ENCODE measurements at regions not wholly inside any gene's neighbourhood (a gene's known extent, or its start where the extent isn't known, plus 50 kb on each side); places are given as distances from the start of the nearest gene placed in this dataset.

GRCh38 chr12:111029732-111030131 is 109.4 kb upstream of the MYL2 start:
- no peak for DNase-seq (ENCODE audit: extremely low read depth, low read depth)

GRCh38 chr12:111029305-111029704 is 108.9 kb upstream of the MYL2 start:
- DNase-seq (ENCODE audit: extremely low read depth, low read depth), result no peak

DNA sequence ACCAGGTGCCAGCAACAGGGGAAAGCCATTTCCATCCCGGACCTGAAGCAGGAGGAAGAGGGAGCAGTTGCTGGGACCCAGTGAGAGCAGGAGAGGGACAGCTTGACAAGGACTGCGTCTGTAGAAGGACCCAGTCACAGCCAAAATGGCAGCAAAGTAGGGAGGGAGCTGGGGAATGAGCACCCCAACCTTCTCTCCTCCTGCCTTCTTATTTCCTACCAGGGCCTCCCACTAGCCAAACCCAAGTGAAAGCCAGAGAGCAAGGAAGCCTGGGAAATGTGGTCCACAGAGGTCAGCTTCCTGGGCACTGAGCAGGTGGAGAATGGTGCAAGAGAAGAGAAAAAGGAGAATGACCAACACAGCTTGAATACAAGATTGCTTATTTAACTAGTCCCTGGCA is 108.5 kb upstream of the MYL2 start:
- DNase-seq (ENCODE audit: extremely low read depth, low read depth), result no peak

GRCh38 chr12:111027431-111027830 is 107.1 kb upstream of the MYL2 start:
- DNase-seq (ENCODE audit: extremely low read depth, low read depth), result no peak

GRCh38 chr12:111025792-111026430 is 105.5 kb upstream of the MYL2 start:
- no peak for DNase-seq (ENCODE audit: extremely low read depth, low read depth)

GRCh38 chr12:111025301-111025700 is 104.9 kb upstream of the MYL2 start:
- DNase-seq (ENCODE audit: extremely low read depth, low read depth), result no peak

- DNase-seq (ENCODE audit: extremely low read depth, low read depth), result peak; percentile 60
Observed at GRCh38 chr12:111024205-111024801, 103.9 kb upstream of the MYL2 start.

DNA sequence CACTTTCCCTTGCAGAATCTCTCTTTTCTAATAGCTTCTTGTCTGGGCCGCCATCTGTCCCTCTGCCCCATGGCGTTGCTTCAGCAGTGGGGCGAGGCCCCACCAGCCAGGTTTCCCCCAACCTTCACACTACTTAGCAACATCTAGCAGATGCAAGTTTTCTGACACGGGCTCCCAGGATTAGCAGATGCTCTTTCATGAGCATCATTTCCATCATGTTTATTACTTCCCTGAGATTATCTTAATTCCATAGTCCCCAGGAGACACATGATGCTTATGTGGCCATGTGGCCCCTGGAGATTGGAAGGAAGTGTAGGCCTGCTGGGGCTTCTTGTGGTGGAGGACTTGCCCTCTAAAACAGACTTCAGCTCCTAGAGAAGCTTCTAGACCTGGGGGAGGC is 102.0 kb upstream of the MYL2 start:
- DNase-seq (ENCODE audit: extremely low read depth, low read depth), result no peak

DNA sequence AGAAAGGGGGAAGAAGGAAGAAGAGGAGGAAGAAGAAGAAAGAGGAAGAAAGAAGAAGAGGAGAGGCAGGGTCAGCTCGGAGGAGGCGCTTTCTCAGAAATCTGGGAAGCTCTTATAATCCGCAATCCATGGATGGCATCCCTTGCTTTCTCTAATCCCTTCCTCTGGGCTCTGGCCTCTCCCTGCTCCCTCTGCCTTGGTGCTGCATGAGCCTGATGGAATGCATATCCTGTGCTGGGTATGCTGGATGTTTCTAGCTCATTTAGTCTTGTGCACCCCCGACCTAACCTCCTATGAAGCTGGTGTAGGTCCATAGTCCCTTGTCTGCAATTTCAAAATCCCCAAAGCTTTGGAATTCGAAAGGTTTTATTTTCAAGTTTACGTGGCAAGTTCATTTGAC is 94.2 kb upstream of the MYL2 start:
- no peak for DNase-seq (ENCODE audit: extremely low read depth, low read depth)

- DNase-seq (ENCODE audit: extremely low read depth, low read depth), result no peak
Observed at GRCh38 chr12:111012918-111013317, 92.5 kb upstream of the MYL2 start.

- DNase-seq (ENCODE audit: extremely low read depth, low read depth), result no peak
Observed at GRCh38 chr12:111011999-111012600, 91.7 kb upstream of the MYL2 start.

GRCh38 chr12:111010916-111011657 is 90.7 kb upstream of the MYL2 start:
- DNase-seq (ENCODE audit: extremely low read depth, low read depth), result no peak

GRCh38 chr12:111010061-111010460 is 89.7 kb upstream of the MYL2 start:
- DNase-seq (ENCODE audit: extremely low read depth, low read depth), result no peak

GRCh38 chr12:111006621-111007020 is 86.2 kb upstream of the MYL2 start:
- no peak for DNase-seq (ENCODE audit: extremely low read depth, low read depth)

DNA sequence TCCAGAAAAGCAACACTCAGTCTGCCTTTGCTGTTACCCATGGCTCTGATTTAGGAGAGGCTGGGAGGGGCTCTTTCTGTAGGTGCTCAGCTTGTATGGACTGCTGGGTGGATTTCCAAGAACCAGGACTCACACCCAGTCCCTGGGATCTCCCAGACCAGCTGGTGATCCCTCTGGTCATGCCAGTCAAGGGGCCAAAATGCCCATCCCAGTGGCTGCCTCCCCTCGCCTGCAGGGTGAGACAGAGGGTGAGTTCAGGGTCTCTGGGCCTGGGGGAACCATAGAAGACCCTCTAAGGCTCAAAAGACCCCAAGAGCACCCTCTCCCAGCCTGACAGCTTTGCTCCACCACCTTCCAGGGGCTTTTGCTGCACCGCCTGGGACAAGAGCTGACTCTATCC is 78.6 kb upstream of the MYL2 start:
- DNase-seq (ENCODE audit: extremely low read depth, low read depth), result no peak

DNA sequence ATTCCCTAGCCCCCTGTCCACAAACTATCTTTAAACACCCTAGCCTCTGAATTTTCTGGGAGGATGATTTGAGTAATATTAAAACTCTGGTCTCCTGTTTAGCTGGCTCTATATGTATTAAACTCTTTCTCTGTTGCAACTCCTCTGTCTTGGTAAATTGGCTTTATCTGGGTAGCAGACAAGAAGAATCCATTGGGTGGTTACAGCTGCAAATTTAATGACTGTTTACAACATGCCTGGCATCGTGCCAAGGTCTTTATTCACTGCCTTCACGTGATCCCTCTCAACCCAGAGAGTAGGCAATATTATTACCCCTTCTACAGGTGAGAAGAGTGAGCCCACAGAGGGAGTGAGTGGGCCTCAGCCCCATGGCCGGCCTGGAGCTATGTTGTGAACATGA is 77.8 kb upstream of the MYL2 start:
- DNase-seq (ENCODE audit: extremely low read depth, low read depth), result no peak

DNA sequence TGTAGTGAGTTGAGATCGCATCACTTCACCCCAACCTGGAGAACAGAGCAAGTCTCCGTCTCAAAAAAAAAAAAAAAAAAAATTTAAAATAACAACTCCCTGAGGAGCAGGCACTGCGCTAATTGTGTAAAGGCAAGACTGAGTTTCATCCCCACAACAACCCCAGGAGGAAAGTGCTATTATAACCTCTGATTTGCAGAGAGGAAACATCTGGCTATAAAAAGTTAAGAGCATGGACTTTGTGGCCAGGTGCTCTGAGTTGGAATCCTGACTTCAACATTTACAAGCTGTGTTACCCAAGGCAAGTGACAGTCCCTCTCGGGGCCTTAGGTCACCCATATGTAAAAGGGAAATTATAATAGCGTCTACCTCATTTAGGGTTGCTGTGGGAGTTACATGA is 76.0 kb upstream of the MYL2 start:
- no peak for DNase-seq (ENCODE audit: extremely low read depth, low read depth)

- no peak for DNase-seq (ENCODE audit: extremely low read depth, low read depth)
Observed at GRCh38 chr12:110995615-110996014, 75.2 kb upstream of the MYL2 start.

GRCh38 chr12:110995016-110995415 is 74.6 kb upstream of the MYL2 start:
- no peak for DNase-seq (ENCODE audit: extremely low read depth, low read depth)

DNA sequence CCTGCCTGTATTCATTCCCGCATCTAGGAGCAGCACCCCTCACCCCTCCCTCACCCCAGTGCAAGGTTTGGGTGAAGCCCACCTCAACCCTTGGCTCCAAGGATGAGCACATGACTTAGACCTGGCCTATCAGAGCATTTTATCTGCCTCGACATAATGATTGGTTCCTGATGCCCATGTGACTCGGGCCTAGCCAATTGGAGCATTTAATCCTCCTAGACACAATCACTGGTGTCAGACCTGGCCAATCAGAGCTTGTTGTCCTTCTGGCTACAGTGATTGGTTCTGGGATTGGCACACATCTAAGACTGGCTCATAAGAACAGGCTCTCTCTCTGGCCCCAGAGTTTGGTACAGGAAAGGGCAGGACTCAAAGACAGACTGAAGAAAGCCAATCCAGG is 73.1 kb upstream of the MYL2 start:
- DNase-seq (ENCODE audit: extremely low read depth, low read depth), result no peak

- DNase-seq (ENCODE audit: extremely low read depth, low read depth), result no peak
Observed at GRCh38 chr12:110992909-110993308, 72.5 kb upstream of the MYL2 start.

- DNase-seq (ENCODE audit: extremely low read depth, low read depth), result no peak
Observed at GRCh38 chr12:110983811-110984210, 63.4 kb upstream of the MYL2 start.
